Mesendoderm (in vitro differentiated cells): ENCODE measurements at regions not wholly inside any gene's neighbourhood (a gene's known extent, or its start where the extent isn't known, plus 50 kb on each side); places are given as distances from the start of the nearest gene placed in this dataset.

Experiments
- DNase-seq: peaks from one replicate; pipeline ENCODE4 v3.0.0; 2013
- H2AK5ac ChIP-seq: 2 replicates; pipeline ENCODE4 v1.6.1; 2013; ENCODE audit warnings: low read length, inconsistent platforms
- H2BK120ac ChIP-seq: 2 replicates; pipeline ENCODE4 v1.6.1; 2013; ENCODE audit warnings: low read depth, mild to moderate bottlenecking, low read length, moderate library complexity, mixed read lengths
- H2BK15ac ChIP-seq: replicated peaks from 2 replicates; pipeline ENCODE4 v1.6.1; 2013; ENCODE audit warnings: low read depth, mild to moderate bottlenecking, moderate library complexity
- H2BK5ac ChIP-seq: 2 replicates; pipeline ENCODE4 v1.6.1; 2013; ENCODE audit warnings: low read length, inconsistent platforms
- H3K18ac ChIP-seq: 2 replicates; pipeline ENCODE4 v1.6.1; 2013; ENCODE audit warnings: mild to moderate bottlenecking, low read length, mixed read lengths
- H3K23ac ChIP-seq: one replicate; pipeline ENCODE4 v1.6.1; 2013; ENCODE audit warnings: low read length
- H3K27ac ChIP-seq: 2 replicates; pipeline ENCODE4 v1.5.1; 2013; ENCODE audit warnings: low read depth, mild to moderate bottlenecking, inconsistent platforms, low read length, moderate library complexity
- H3K27me3 ChIP-seq: 2 replicates; pipeline ENCODE4 v1.6.1; 2013; ENCODE audit warnings: low read length, control low read depth, mild to moderate bottlenecking, inconsistent platforms; ENCODE audit not compliant: insufficient read depth, poor library complexity
- H3K36me3 ChIP-seq: 2 replicates; pipeline ENCODE4 v1.6.1; 2013; ENCODE audit warnings: low read length, inconsistent platforms; ENCODE audit not compliant: control insufficient read depth, insufficient read depth
- H3K4ac ChIP-seq: one replicate; pipeline ENCODE4 v1.6.1; 2013; ENCODE audit warnings: low read depth, mild to moderate bottlenecking, low read length, moderate library complexity
- H3K4me1 ChIP-seq: 2 replicates; pipeline ENCODE4 v1.6.1; 2013; ENCODE audit warnings: low read depth, low read length, inconsistent platforms; ENCODE audit not compliant: control insufficient read depth
- H3K4me2 ChIP-seq: 2 replicates; pipeline ENCODE4 v1.6.1; 2013; ENCODE audit warnings: low read length
- H3K4me3 ChIP-seq: 2 replicates; pipeline ENCODE4 v1.5.1; 2013; ENCODE audit warnings: mild to moderate bottlenecking, low read length
- H3K56ac ChIP-seq: one replicate; pipeline ENCODE4 v1.6.1; 2013; ENCODE audit warnings: low read length
- H3K79me1 ChIP-seq: 2 replicates; pipeline ENCODE4 v1.6.1; 2013; ENCODE audit warnings: low read length, inconsistent platforms
- H3K79me2 ChIP-seq: 2 replicates; pipeline ENCODE4 v1.6.1; 2013; ENCODE audit warnings: mild to moderate bottlenecking, low read length; ENCODE audit not compliant: control insufficient read depth, insufficient read depth
- H3K9ac ChIP-seq: 2 replicates; pipeline ENCODE4 v1.6.1; 2013; ENCODE audit warnings: low read length, inconsistent platforms
- H4K5ac ChIP-seq: one replicate; pipeline ENCODE4 v1.6.1; 2013; ENCODE audit warnings: low read length
- H4K8ac ChIP-seq: one replicate; pipeline ENCODE4 v1.6.1; 2013; ENCODE audit warnings: low read depth, mild to moderate bottlenecking, control low read depth, low read length, moderate library complexity
- WGBS: extraction: QIAGEN DNeasy Blood & Tissue Kit; methylation state at CpG from one replicate; pipeline ENCODE4 v1.1.7; 2013; ENCODE audit warnings: low lambda C conversion rate, missing lambda C conversion rate; ENCODE audit not compliant: insufficient coverage; ENCODE audit errors: extremely low coverage; 5-methylcytosine and 5-hydroxymethylcytosine counted together

- DNase-seq, result no peak
Measured at GRCh38 chr15:37813306-37813705, 121.1 kb upstream of the TMCO5A start.

GRCh38 chr15:37814847-37815515 lies 119.5 kb upstream of the TMCO5A start:
- no peaks in the 10 kb centered on the region for H3K27me3 ChIP-seq
- H3K23ac ChIP-seq, result no peak overlapping the region
- peaks cover 2% of the 10 kb centered on the region for H3K4me1 ChIP-seq
- no peak overlapping the region for H3K4me2 ChIP-seq
- no peak overlapping the region for H4K5ac ChIP-seq
- H3K27ac ChIP-seq, result no peak overlapping the region
- H2BK5ac ChIP-seq, result no peak overlapping the region
- no peak overlapping the region for H3K9ac ChIP-seq
- no peak overlapping the region for H3K56ac ChIP-seq
- no peak overlapping the region for H3K4me3 ChIP-seq
- no peaks in the 10 kb centered on the region for H3K36me3 ChIP-seq
- no peak overlapping the region for H2AK5ac ChIP-seq
- no peak overlapping the region for H2BK15ac ChIP-seq
- H3K4ac ChIP-seq, result no peak overlapping the region
- no peak for DNase-seq
- H3K18ac ChIP-seq, result no peak overlapping the region
- no CpG with 5 or more reads among the region's 5 CpGs for WGBS
- H3K79me2 ChIP-seq, result no peaks in the 10 kb centered on the region
- no peak overlapping the region for H4K8ac ChIP-seq
- H2BK120ac ChIP-seq, result no peak overlapping the region
- no peaks in the 10 kb centered on the region for H3K79me1 ChIP-seq

More at GRCh38 chr15:37813306-37813705, 121.1 kb upstream of the TMCO5A start:
- no peaks in the 10 kb centered on the region for H3K36me3 ChIP-seq
- H3K4me3 ChIP-seq, result no peak overlapping the region
- no peak overlapping the region for H4K5ac ChIP-seq
- H3K27me3 ChIP-seq, result no peaks in the 10 kb centered on the region
- H3K79me1 ChIP-seq, result no peaks in the 10 kb centered on the region
- no peak overlapping the region for H3K23ac ChIP-seq
- WGBS, result no CpG with 5 or more reads among the region's 3 CpGs
- H3K4ac ChIP-seq, result no peak overlapping the region
- H3K18ac ChIP-seq, result no peak overlapping the region
- peaks cover 2% of the 10 kb centered on the region for H3K4me1 ChIP-seq
- no peaks in the 10 kb centered on the region for H3K79me2 ChIP-seq
- no peak overlapping the region for H2BK120ac ChIP-seq
- no peak overlapping the region for H3K4me2 ChIP-seq
- no peak overlapping the region for H2BK15ac ChIP-seq
- H2BK5ac ChIP-seq, result no peak overlapping the region
- no peak overlapping the region for H3K27ac ChIP-seq
- no peak overlapping the region for H3K56ac ChIP-seq
- no peak overlapping the region for H3K9ac ChIP-seq
- no peak overlapping the region for H2AK5ac ChIP-seq
- H4K8ac ChIP-seq, result no peak overlapping the region

GRCh38 chr15:37818152-37818677 lies 116.2 kb upstream of the TMCO5A start:
- Histone ChIP-seq H3K9ac (no peak overlapping the region), H3K4me1 (no peaks in the 10 kb centered on the region), H4K8ac (no peak overlapping the region), H3K4ac (no peak overlapping the region), H3K27ac (no peak overlapping the region), H3K23ac (no peak overlapping the region), H2BK15ac (no peak overlapping the region), H3K79me1 (no peaks in the 10 kb centered on the region), H2AK5ac (no peak overlapping the region), H3K79me2 (no peaks in the 10 kb centered on the region), H3K56ac (no peak overlapping the region), H3K18ac (no peak overlapping the region), H3K4me2 (no peak overlapping the region), H3K4me3 (no peak overlapping the region), H2BK120ac (no peak overlapping the region), H3K36me3 (no peaks in the 10 kb centered on the region), H2BK5ac (no peak overlapping the region), H4K5ac (no peak overlapping the region), H3K27me3 (no peaks in the 10 kb centered on the region)
- WGBS, result no CpG with 5 or more reads among the region's 11 CpGs
- no peak for DNase-seq

GRCh38 chr15:37819191-37819590 lies 115.2 kb upstream of the TMCO5A start:
- Histone ChIP-seq H2BK15ac (no peak overlapping the region), H3K23ac (no peak overlapping the region), H3K79me1 (no peaks in the 10 kb centered on the region), H3K27ac (no peak overlapping the region), H3K18ac (no peak overlapping the region), H3K79me2 (no peaks in the 10 kb centered on the region), H3K4me1 (no peaks in the 10 kb centered on the region), H4K5ac (no peak overlapping the region), H3K4me2 (no peak overlapping the region), H3K4me3 (no peak overlapping the region), H3K36me3 (no peaks in the 10 kb centered on the region), H2AK5ac (no peak overlapping the region), H2BK5ac (no peak overlapping the region), H3K9ac (no peak overlapping the region), H3K56ac (no peak overlapping the region), H4K8ac (no peak overlapping the region), H3K4ac (no peak overlapping the region), H2BK120ac (no peak overlapping the region), H3K27me3 (no peaks in the 10 kb centered on the region)
- peak; percentile 28 for DNase-seq
- WGBS, result no CpG with 5 or more reads among the region's 1 CpG

DNA sequence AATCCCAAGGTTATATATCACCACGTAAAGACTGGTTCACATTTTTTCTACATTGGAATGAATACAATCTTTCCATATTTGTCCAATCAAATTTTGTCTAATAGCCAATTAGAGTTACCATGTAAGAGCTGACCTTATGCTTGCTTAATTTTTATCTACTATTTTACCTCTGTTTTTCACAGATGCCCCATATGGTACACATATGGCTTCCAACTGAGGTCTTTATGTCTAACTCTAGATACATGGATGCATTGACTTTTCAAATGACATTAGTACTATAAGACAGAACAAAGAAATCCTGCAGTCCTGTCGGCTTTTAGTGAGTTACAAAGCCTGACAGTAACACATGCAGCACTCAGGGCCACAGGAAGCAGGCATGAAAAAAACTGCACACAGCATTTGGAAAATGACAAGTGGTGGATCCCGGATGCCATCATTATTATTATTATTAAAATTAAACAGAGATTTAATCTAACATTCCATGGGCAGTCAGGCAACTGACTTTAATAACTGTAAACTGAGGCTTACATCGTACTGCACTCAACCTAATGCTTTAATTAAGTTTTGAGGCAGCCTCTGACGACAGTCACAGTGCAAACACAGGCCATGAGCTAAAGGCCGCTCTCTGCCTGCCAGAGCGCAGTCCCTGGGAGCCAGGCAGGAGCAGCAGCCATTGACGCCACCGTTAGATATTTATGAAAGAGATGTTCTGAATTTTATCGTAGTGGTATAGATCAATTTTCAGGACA lies 113.9 kb upstream of the TMCO5A start:
- Histone ChIP-seq H3K9ac (no peak overlapping the region), H2BK5ac (no peak overlapping the region)

More for the DNA sequence above, 113.9 kb upstream of the TMCO5A start:
- Histone ChIP-seq H3K36me3 (no peaks in the 10 kb centered on the region), H3K4me2 (no peak overlapping the region), H4K5ac (no peak overlapping the region), H4K8ac (no peak overlapping the region), H2BK120ac (no peak overlapping the region), H3K79me1 (no peaks in the 10 kb centered on the region), H2AK5ac (no peak overlapping the region), H3K4me1 (no peaks in the 10 kb centered on the region), H3K4me3 (no peak overlapping the region), H3K79me2 (no peaks in the 10 kb centered on the region), H3K56ac (no peak overlapping the region), H3K27ac (no peak overlapping the region), H3K4ac (no peak overlapping the region), H3K27me3 (no peaks in the 10 kb centered on the region), H3K23ac (no peak overlapping the region), H3K18ac (no peak overlapping the region), H2BK15ac (no peak overlapping the region)
- WGBS, result no CpG with 5 or more reads among the region's 10 CpGs
- no peak for DNase-seq
